Endothelial cell of umbilical vein (primary cell): ENCODE measurements at regions not wholly inside any gene's neighbourhood (a gene's known extent, or its start where the extent isn't known, plus 50 kb on each side); places are given as distances from the start of the nearest gene placed in this dataset.

Experiments used
- BruUV-seq: library from RNA; stranded (reverse); fragments of 400-500 nt; replicated peaks from 2 replicates; lab custom pipeline; 2021; lab: Mats Ljungman, UMichigan
- CTCF ChIA-PET: fragments of 300-600, 350-600 bp; sonication (Branson Sonifier 250); formaldehyde crosslinking; loops from one replicate; lab custom pipeline; 2021; ENCODE audit warnings: antibody characterized with exemption, inconsistent platforms; lab: Charles Lee
- POLR2A ChIA-PET: fragments of 300-600, 350-600 bp; sonication (Branson Sonifier 250); formaldehyde crosslinking; loops from one replicate; lab custom pipeline; 2021; ENCODE audit warnings: antibody characterized with exemption, inconsistent platforms; lab: Charles Lee
- DNase-seq: peaks from one replicate; pipeline ENCODE4 v3.0.0-alpha.2; 2011; ENCODE audit warnings: low read depth, low spot score
- FAIRE-seq: peaks from 2 replicates; lab custom pipeline; 2011; peaks lifted over from hg19 to GRCh38; lab: Jason Lieb, UNC
- H2AFZ ChIP-seq: 2 replicates; pipeline ENCODE4 v1.6.0; 2012; ENCODE audit warnings: low read depth, low read length, control low read depth, inconsistent platforms
- H3K27ac ChIP-seq: 2 replicates; pipeline ENCODE4 v1.5.1; 2011; ENCODE audit warnings: low read depth, mild to moderate bottlenecking, control low read depth, low read length, moderate library complexity; ENCODE audit not compliant: insufficient read depth
- H3K27me3 ChIP-seq, 2 experiments: 2 replicates each; pipeline versions ENCODE4 v1.6.0 to v1.6.1; 2011; ENCODE audit warnings: low read length in 2 of 2, mixed read lengths in 1 of 2; ENCODE audit not compliant: control insufficient read depth in 2 of 2, insufficient read depth in 2 of 2
- H3K36me3 ChIP-seq, 2 experiments: 2 replicates in 1 of 2; 3 replicates in 1 of 2; pipeline ENCODE4 v1.5.1; 2011; ENCODE audit warnings: low read length in 2 of 2, mild to moderate bottlenecking in 1 of 2, moderate library complexity in 1 of 2; ENCODE audit not compliant: control insufficient read depth in 2 of 2, insufficient read depth in 2 of 2; ENCODE audit errors: extremely low read depth in 1 of 2
- H3K4me1 ChIP-seq: 3 replicates; pipeline ENCODE4 v1.5.1; 2011; ENCODE audit warnings: mild to moderate bottlenecking, low read length; ENCODE audit not compliant: control insufficient read depth, insufficient read depth; ENCODE audit errors: extremely low read depth
- H3K4me2 ChIP-seq: 2 replicates; pipeline ENCODE4 v1.6.1; 2011; ENCODE audit warnings: low read length, control low read depth, mixed read lengths; ENCODE audit not compliant: insufficient read depth
- H3K4me3 ChIP-seq, 3 experiments: fragments of 200-600 bp in 1 of 3; sonication (generic), shearing (Covaris generic) in 1 of 3; replicated peaks in 1 of 3; 2 replicates each; pipeline ENCODE4 v1.5.1; 2011 to 2016; ENCODE audit warnings: control low read depth in 3 of 3, low read length in 3 of 3, mild to moderate bottlenecking in 2 of 3, inconsistent platforms in 1 of 3, low read depth in 1 of 3, moderate library complexity in 1 of 3; ENCODE audit not compliant: insufficient read depth in 1 of 3
- H3K79me2 ChIP-seq: 2 replicates; pipeline ENCODE4 v1.6.0; 2012; ENCODE audit warnings: low read length, inconsistent platforms; ENCODE audit not compliant: control insufficient read depth, insufficient read depth
- H3K9ac ChIP-seq: replicated peaks from 2 replicates; pipeline ENCODE3; 2011; ENCODE audit warnings: low read length, control low read depth; ENCODE audit not compliant: insufficient read depth; ENCODE audit errors: extremely low read depth
- H3K9me1 ChIP-seq: replicated peaks from 3 replicates; pipeline ENCODE4 v1.6.0; 2011; ENCODE audit warnings: mild to moderate bottlenecking, low read length; ENCODE audit not compliant: control insufficient read depth, insufficient read depth; ENCODE audit errors: extremely low read depth
- H3K9me3 ChIP-seq: replicated peaks from 2 replicates; pipeline ENCODE4 v1.5.1; 2012; ENCODE audit warnings: low read length, inconsistent platforms; ENCODE audit not compliant: control insufficient read depth, insufficient read depth
- H4K20me1 ChIP-seq: replicated peaks from 2 replicates; pipeline ENCODE3; 2011; ENCODE audit warnings: mild to moderate bottlenecking, low read length; ENCODE audit not compliant: control insufficient read depth, insufficient read depth; ENCODE audit errors: extremely low read depth
- EZH2 ChIP-seq: IDR thresholded peaks from 2 replicates; pipeline ENCODE4 v1.6.1; 2012; ENCODE audit warnings: borderline replicate concordance, low read depth, mild to moderate bottlenecking, moderate library complexity, low read length, inconsistent platforms; ENCODE audit not compliant: severe bottlenecking
- FOS ChIP-seq: IDR thresholded peaks from 2 replicates; pipeline ENCODE4 v1.6.1; 2011; ENCODE audit warnings: mild to moderate bottlenecking, low read length, moderate library complexity, borderline replicate concordance; ENCODE audit not compliant: insufficient read depth
- GATA2 ChIP-seq: IDR thresholded peaks from 2 replicates; pipeline ENCODE4 v1.7.0; 2011; ENCODE audit warnings: low read depth, mild to moderate bottlenecking, moderate library complexity, mixed read lengths, low read length; ENCODE audit not compliant: insufficient read length, insufficient read depth
- JUN ChIP-seq: IDR thresholded peaks from 2 replicates; pipeline ENCODE4 v1.6.1; 2011; ENCODE audit warnings: borderline replicate concordance, low read depth; ENCODE audit not compliant: insufficient read length, insufficient read depth
- MYC ChIP-seq: IDR thresholded peaks from one replicate; pipeline ENCODE4 v1.6.1; 2011; ENCODE audit warnings: mild to moderate bottlenecking, low read depth, low read length
- POLR2A ChIP-seq: IDR thresholded peaks from 2 replicates; pipeline ENCODE4 v1.6.1; 2012; ENCODE audit warnings: low read depth, mild to moderate bottlenecking, control low read depth, low read length
- POLR2AphosphoS5 ChIP-seq: IDR thresholded peaks from 2 replicates; pipeline ENCODE4 v1.6.1; 2012; ENCODE audit warnings: low read depth, mild to moderate bottlenecking, control low read depth, low read length, moderate library complexity; ENCODE audit not compliant: insufficient read depth
- dilution Hi-C: fragments of 300-500 bp; cut with MboI; formaldehyde crosslinking; loops from one replicate; pipeline ENCODE4 v1.15.0; 2019; ENCODE audit warnings: low sequenced_read_pairs; ENCODE audit not compliant: extremely low pct_ligation_motif_present
- intact Hi-C: fragments of 100-400 bp; cut with micrococcal nuclease; formaldehyde crosslinking; loops from one replicate; pipeline ENCODE4 v1.10.0; 2022
- TF ChIP-seq, protein P1 (sequence below): IDR thresholded peaks from 2 replicates; pipeline ENCODE4 v1.6.1; 2011; ENCODE audit not compliant: insufficient read depth, insufficient read length
- TF ChIP-seq, protein P2 (sequence below), 2 donors: IDR thresholded peaks; 1 replicate in 1 of 2; 2 replicates in 1 of 2; pipeline ENCODE4 v1.5.1; 2011; ENCODE audit warnings: low read length in 2 of 2, mild to moderate bottlenecking in 2 of 2, moderate library complexity in 2 of 2, control low read depth in 1 of 2, inconsistent platforms in 1 of 2, low read depth in 1 of 2; ENCODE audit not compliant: insufficient read depth in 1 of 2; ENCODE audit errors: extremely low read depth in 1 of 2

DNA sequence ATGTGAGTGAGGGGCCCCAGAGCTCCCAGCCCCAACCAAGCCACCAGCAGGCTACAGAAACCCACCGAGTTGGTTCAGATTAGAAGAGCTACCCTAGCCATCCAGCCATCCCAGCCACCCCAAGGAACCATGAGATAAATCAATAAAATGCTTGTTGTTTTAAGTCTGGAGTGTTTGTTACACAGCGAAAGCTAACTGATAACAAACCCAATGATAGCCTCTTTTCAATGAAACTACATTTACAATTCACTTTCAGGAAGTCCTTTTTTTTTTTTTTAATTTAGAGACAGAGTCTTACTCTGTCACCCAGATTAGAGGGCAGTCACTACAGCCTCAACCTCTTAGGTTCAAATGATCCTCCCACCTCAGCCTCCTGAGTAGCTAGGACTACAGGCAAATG, 215.0 kb upstream of the ZFHX3 start:
- intact Hi-C loops = no loop called here
- Histone ChIP-seq H3K9me3 (no peaks in the 10 kb centered on the region), H3K79me2 (no peaks in the 10 kb centered on the region), H3K9me1 (no peaks in the 10 kb centered on the region), H3K36me3 (no peaks in the 10 kb centered on the region), H3K4me1 (no peaks in the 10 kb centered on the region), H2AFZ (no peak overlapping the region), H3K4me3 (no peak overlapping the region), H4K20me1 (no peaks in the 10 kb centered on the region), H3K4me2 (no peak overlapping the region), H3K9ac (no peak overlapping the region), H3K27ac (no peak overlapping the region), H3K27me3 (no peaks in the 10 kb centered on the region)
- FAIRE-seq (no peak), DNase-seq (no peak)
- ChIA-PET CTCF (no interaction called here), POLR2A (no interaction called here)
- BruUV-seq = no TSS peak
- dilution Hi-C loops = no loop called here
- TF ChIP-seq JUN (no peak), GATA2 (no peak), MYC (no peak), EZH2 (no peak), POLR2AphosphoS5 (no peak), FOS (no peak), POLR2A (no peak)
- TF ChIP-seq, protein P1, sequence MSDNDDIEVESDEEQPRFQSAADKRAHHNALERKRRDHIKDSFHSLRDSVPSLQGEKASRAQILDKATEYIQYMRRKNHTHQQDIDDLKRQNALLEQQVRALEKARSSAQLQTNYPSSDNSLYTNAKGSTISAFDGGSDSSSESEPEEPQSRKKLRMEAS = no peak
- TF ChIP-seq, protein P2, sequence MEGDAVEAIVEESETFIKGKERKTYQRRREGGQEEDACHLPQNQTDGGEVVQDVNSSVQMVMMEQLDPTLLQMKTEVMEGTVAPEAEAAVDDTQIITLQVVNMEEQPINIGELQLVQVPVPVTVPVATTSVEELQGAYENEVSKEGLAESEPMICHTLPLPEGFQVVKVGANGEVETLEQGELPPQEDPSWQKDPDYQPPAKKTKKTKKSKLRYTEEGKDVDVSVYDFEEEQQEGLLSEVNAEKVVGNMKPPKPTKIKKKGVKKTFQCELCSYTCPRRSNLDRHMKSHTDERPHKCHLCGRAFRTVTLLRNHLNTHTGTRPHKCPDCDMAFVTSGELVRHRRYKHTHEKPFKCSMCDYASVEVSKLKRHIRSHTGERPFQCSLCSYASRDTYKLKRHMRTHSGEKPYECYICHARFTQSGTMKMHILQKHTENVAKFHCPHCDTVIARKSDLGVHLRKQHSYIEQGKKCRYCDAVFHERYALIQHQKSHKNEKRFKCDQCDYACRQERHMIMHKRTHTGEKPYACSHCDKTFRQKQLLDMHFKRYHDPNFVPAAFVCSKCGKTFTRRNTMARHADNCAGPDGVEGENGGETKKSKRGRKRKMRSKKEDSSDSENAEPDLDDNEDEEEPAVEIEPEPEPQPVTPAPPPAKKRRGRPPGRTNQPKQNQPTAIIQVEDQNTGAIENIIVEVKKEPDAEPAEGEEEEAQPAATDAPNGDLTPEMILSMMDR (IDR thresholded peaks at IDR 0.05; ENCODE audit: extremely low read depth in 1 of 2, insufficient read depth in 1 of 2, low read depth in 1 of 2, low read length in 2 of 2) = no peak
